ENCODE measurements at regions not wholly inside any gene's neighbourhood (a gene's known extent, or its start where the extent isn't known, plus 50 kb on each side); places are given as distances from the start of the nearest gene placed in this dataset.

GRCh38 chr17:33948309-33948708 lies 306.8 kb upstream of the CCL2 start:
- TF ChIP-seq POU6F1 (CRISPR knock-in tag; IDR thresholded peaks at IDR 0.05; ENCODE audit: borderline replicate concordance, low read depth) (no peak), TSHZ2 (CRISPR knock-in tag; IDR thresholded peaks at IDR 0.05) (no peak), ZFP3 (CRISPR knock-in tag; IDR thresholded peaks at IDR 0.05) (no peak), PATZ1 (CRISPR knock-in tag; IDR thresholded peaks at IDR 0.05; ENCODE audit: borderline replicate concordance) (no peak), ZNF8 (CRISPR knock-in tag; IDR thresholded peaks at IDR 0.05) (no peak), PPARA (CRISPR knock-in tag; IDR thresholded peaks at IDR 0.05; ENCODE audit: borderline replicate concordance) (no peak), TOX (CRISPR knock-in tag; IDR thresholded peaks at IDR 0.05; ENCODE audit: borderline replicate concordance) (no peak), BACH2 (CRISPR knock-in tag; IDR thresholded peaks at IDR 0.05; ENCODE audit: borderline replicate concordance) (no peak)
- ATAC-seq = no peak

DNA sequence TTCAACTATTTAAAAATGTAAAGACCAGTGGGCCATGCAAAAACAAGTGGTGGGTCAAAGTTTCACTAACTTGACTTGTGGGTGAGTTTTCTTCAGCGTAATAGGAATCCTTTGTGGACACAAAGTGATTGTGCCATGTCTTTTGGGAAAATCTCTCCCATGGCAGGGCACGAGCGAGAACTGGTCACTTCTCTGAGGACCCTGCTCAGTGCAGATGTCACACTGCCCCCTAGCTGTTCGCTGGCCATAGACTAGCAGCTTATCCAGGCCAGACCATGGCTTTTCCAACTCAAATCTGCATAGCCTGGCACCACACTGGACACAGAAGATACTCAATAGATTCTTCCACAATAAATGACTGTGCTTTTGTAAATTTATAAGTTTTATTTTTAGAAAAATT lies 306.0 kb upstream of the CCL2 start:
- TF ChIP-seq ESRRG (CRISPR knock-in tag; IDR thresholded peaks at IDR 0.05) = no peak
- TF ChIP-seq ZNF8 (CRISPR knock-in tag; IDR thresholded peaks at IDR 0.05) = no peak
- no peak for TF ChIP-seq PATZ1 (CRISPR knock-in tag; IDR thresholded peaks at IDR 0.05; ENCODE audit: borderline replicate concordance)
- no peak for TF ChIP-seq TCF4 (CRISPR knock-in tag; IDR thresholded peaks at IDR 0.05; ENCODE audit: borderline replicate concordance)
- TF ChIP-seq ARNTL (CRISPR knock-in tag; IDR thresholded peaks at IDR 0.05; ENCODE audit: borderline replicate concordance, low read depth) = no peak
- no peak for TF ChIP-seq TSHZ2 (CRISPR knock-in tag; IDR thresholded peaks at IDR 0.05)
- TF ChIP-seq RARB (CRISPR knock-in tag; IDR thresholded peaks at IDR 0.05) = no peak
- TF ChIP-seq BACH2 (CRISPR knock-in tag; IDR thresholded peaks at IDR 0.05; ENCODE audit: borderline replicate concordance) = no peak
- TF ChIP-seq SNAI2 (CRISPR knock-in tag; IDR thresholded peaks at IDR 0.05) = no peak
- TF ChIP-seq CSDC2 (CRISPR knock-in tag; IDR thresholded peaks at IDR 0.05) = no peak
- no peak for TF ChIP-seq ZFP3 (CRISPR knock-in tag; IDR thresholded peaks at IDR 0.05)
- no peak for TF ChIP-seq CREB5 (CRISPR knock-in tag; IDR thresholded peaks at IDR 0.05; ENCODE audit: low read depth)
- TF ChIP-seq, protein P1, sequence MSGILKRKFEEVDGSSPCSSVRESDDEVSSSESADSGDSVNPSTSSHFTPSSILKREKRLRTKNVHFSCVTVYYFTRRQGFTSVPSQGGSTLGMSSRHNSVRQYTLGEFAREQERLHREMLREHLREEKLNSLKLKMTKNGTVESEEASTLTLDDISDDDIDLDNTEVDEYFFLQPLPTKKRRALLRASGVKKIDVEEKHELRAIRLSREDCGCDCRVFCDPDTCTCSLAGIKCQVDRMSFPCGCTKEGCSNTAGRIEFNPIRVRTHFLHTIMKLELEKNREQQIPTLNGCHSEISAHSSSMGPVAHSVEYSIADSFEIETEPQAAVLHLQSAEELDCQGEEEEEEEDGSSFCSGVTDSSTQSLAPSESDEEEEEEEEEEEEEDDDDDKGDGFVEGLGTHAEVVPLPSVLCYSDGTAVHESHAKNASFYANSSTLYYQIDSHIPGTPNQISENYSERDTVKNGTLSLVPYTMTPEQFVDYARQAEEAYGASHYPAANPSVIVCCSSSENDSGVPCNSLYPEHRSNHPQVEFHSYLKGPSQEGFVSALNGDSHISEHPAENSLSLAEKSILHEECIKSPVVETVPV (CRISPR knock-in tag; IDR thresholded peaks at IDR 0.05) = no peak
- TF ChIP-seq ISL1 (CRISPR knock-in tag; IDR thresholded peaks at IDR 0.05) = no peak
- no peak for TF ChIP-seq ZNF70 (CRISPR knock-in tag; IDR thresholded peaks at IDR 0.05)

More for the DNA sequence above, 306.0 kb upstream of the CCL2 start:
- ATAC-seq = no peak
